Right cardiac atrium (tissue), 5 donors: ENCODE measurements at regions not wholly inside any gene's neighbourhood (a gene's known extent, or its start where the extent isn't known, plus 50 kb on each side); places are given as distances from the start of the nearest gene placed in this dataset.
A peak's percentile ranks its signal among the peaks of the same experiment; 100 is the strongest.

Experiments used
- ATAC-seq, 2 donors: fragments of 200-7000 bp; cut with Tn5 transposase; one replicate each; pipeline versions ENCODE4 v1.8.0 to v1.9.1; 2020; ENCODE audit warnings: moderate library complexity in 2 of 2, mild to moderate bottlenecking in 1 of 2
- DNase-seq, 3 donors: peaks; one replicate each; pipeline ENCODE4 v3.0.0-alpha.2; 2020
- H3K27ac ChIP-seq: one replicate; pipeline ENCODE4 v1.5.1; 2013; ENCODE audit warnings: mild to moderate bottlenecking, low read length, control low read depth, moderate library complexity
- H3K27me3 ChIP-seq: one replicate; pipeline ENCODE4 v1.6.1; 2013; ENCODE audit not compliant: control insufficient read depth, insufficient read depth
- H3K4me1 ChIP-seq: one replicate; pipeline ENCODE4 v1.6.1; 2013; ENCODE audit warnings: low read length; ENCODE audit not compliant: control insufficient read depth, insufficient read depth
- H3K4me3 ChIP-seq: one replicate; pipeline ENCODE4 v1.5.1; 2013; ENCODE audit warnings: low read length, control low read depth
- H3K9me3 ChIP-seq: one replicate; pipeline ENCODE4 v1.6.1; 2013; ENCODE audit warnings: low read length; ENCODE audit not compliant: control insufficient read depth
- WGBS: extraction: QIAGEN DNeasy Blood & Tissue Kit; methylation state at CpG from one replicate; pipeline ENCODE4 v1.1.7; 2013; 5-methylcytosine and 5-hydroxymethylcytosine counted together
- intact Hi-C, 4 donors: fragments of 100-400 bp; cut with DNase I; formaldehyde crosslinking; loops; one replicate each; pipeline versions ENCODE4 v1.11.0 to v1.14.0; 2022 to 2023
- donor health status: healthy with polysubstance abuse.
- donor health status: DM: no; HTN: yes; CAD: no.
- donor health status: DM: no; HTN: no; CAD: no.
- donor health status: DM: no; HTN: yes; CAD: no; lungs with severe emphysema.
- donor health status: DM: yes; HTN: yes; CAD: no.

GRCh38 chr6:40717411-40718057 is 130.4 kb upstream of the LRFN2 start:
- peaks cover 2% of the 10 kb centered on the region for H3K4me1 ChIP-seq
- DNase-seq, result no peak
- no peak for ATAC-seq
- no peaks in the 10 kb centered on the region for H3K9me3 ChIP-seq
- H3K4me3 ChIP-seq, result no peak overlapping the region
- no peak overlapping the region for H3K27ac ChIP-seq
- WGBS, result 75% methylated on average over 3 of the region's 3 CpGs
- intact Hi-C loops, result no loop called here
- H3K27me3 ChIP-seq, result no peaks in the 10 kb centered on the region

- intact Hi-C loops, result no loop called here
- Histone ChIP-seq H3K4me1 (peaks cover 2% of the 10 kb centered on the region), H3K9me3 (no peaks in the 10 kb centered on the region), H3K27me3 (no peaks in the 10 kb centered on the region), H3K27ac (no peak overlapping the region), H3K4me3 (no peak overlapping the region)
- DNase-seq (peak in 1 of 3 donors; percentile 56), ATAC-seq (peak; percentile 41 to 53)
- WGBS, result 28% methylated on average over 12 of the region's 12 CpGs
These were observed 128.6 kb upstream of the LRFN2 start for GRCh38 chr6:40715570-40716403.

- ATAC-seq (no peak), DNase-seq (no peak)
- 91% methylated on average over 8 of the region's 8 CpGs for WGBS
- Histone ChIP-seq H3K9me3 (no peaks in the 10 kb centered on the region), H3K4me3 (no peak overlapping the region), H3K4me1 (peaks cover 2% of the 10 kb centered on the region), H3K27me3 (no peaks in the 10 kb centered on the region), H3K27ac (no peak overlapping the region)
- intact Hi-C loops, result no loop called here
These were observed 127.7 kb upstream of the LRFN2 start for GRCh38 chr6:40714576-40715564.

GRCh38 chr6:40714143-40714542 is 127.0 kb upstream of the LRFN2 start:
- ATAC-seq (no peak), DNase-seq (no peak)
- Histone ChIP-seq H3K4me3 (no peak overlapping the region), H3K27ac (no peak overlapping the region), H3K27me3 (no peaks in the 10 kb centered on the region), H3K9me3 (no peaks in the 10 kb centered on the region), H3K4me1 (no peaks in the 10 kb centered on the region)
- intact Hi-C loops, result no loop called here
- 93% methylated on average over 6 of the region's 6 CpGs for WGBS

- Histone ChIP-seq H3K4me1 (no peaks in the 10 kb centered on the region), H3K27me3 (no peaks in the 10 kb centered on the region), H3K9me3 (no peaks in the 10 kb centered on the region), H3K27ac (no peak overlapping the region), H3K4me3 (no peak overlapping the region)
- intact Hi-C loops, result no loop called here
- no peak for DNase-seq
- 55% methylated on average over 10 of the region's 10 CpGs for WGBS
- ATAC-seq, result no peak
These were observed 126.0 kb upstream of the LRFN2 start for GRCh38 chr6:40713002-40713719.

- no peak overlapping the region for H3K27ac ChIP-seq
- no peaks in the 10 kb centered on the region for H3K4me1 ChIP-seq
- peak in 1 of 2 donors; percentile 54 for ATAC-seq
- peak in 1 of 3 donors; percentile 49 for DNase-seq
- intact Hi-C loops, result no loop called here
- no peaks in the 10 kb centered on the region for H3K27me3 ChIP-seq
- no peak overlapping the region for H3K4me3 ChIP-seq
- H3K9me3 ChIP-seq, result no peaks in the 10 kb centered on the region
- WGBS, result 46% methylated on average over 5 of the region's 5 CpGs
These were observed 123.6 kb upstream of the LRFN2 start for GRCh38 chr6:40710626-40711330.

- H3K4me3 ChIP-seq, result no peak overlapping the region
- no peaks in the 10 kb centered on the region for H3K9me3 ChIP-seq
- no peak overlapping the region for H3K27ac ChIP-seq
These were observed 120.9 kb upstream of the LRFN2 start for GRCh38 chr6:40708049-40708448.

GRCh38 chr6:40706178-40706577 is 119.0 kb upstream of the LRFN2 start:
- Histone ChIP-seq H3K4me3 (no peak overlapping the region), H3K27ac (no peak overlapping the region), H3K27me3 (no peaks in the 10 kb centered on the region), H3K9me3 (no peaks in the 10 kb centered on the region), H3K4me1 (no peaks in the 10 kb centered on the region)
- no peak for ATAC-seq
- DNase-seq, result no peak
- 61% methylated on average over 1 of the region's 1 CpG for WGBS
- intact Hi-C loops, result no loop called here

More at GRCh38 chr6:40708049-40708448, 120.9 kb upstream of the LRFN2 start:
- intact Hi-C loops, result no loop called here
- no peak for DNase-seq
- Histone ChIP-seq H3K4me1 (no peaks in the 10 kb centered on the region), H3K27me3 (no peaks in the 10 kb centered on the region)
- peak in 1 of 2 donors; percentile 28 for ATAC-seq
- WGBS, result 71% methylated on average over 4 of the region's 4 CpGs

GRCh38 chr6:40705354-40705753 is 118.2 kb upstream of the LRFN2 start:
- Histone ChIP-seq H3K4me3 (no peak overlapping the region), H3K27ac (no peak overlapping the region), H3K27me3 (no peaks in the 10 kb centered on the region), H3K9me3 (no peaks in the 10 kb centered on the region), H3K4me1 (no peaks in the 10 kb centered on the region)
- WGBS, result 72% methylated on average over 4 of the region's 4 CpGs
- DNase-seq (no peak), ATAC-seq (no peak)
- intact Hi-C loops, result no loop called here
